ENCODE measurements at regions not wholly inside any gene's neighbourhood (a gene's known extent, or its start where the extent isn't known, plus 50 kb on each side); places are given as distances from the start of the nearest gene placed in this dataset.

- intact Hi-C loops (cut with micrococcal nuclease; ENCODE audit: unreplicated experiment) (no loop called here), in situ Hi-C loops (cut with MboI) (no loop called here)
- FAIRE-seq (no peak), ATAC-seq (no peak), DNase-seq (ENCODE audit: low read depth, low spot score) (no peak)
- POLR2A ChIA-PET: no interaction called here
- SMC1A ChIA-PET (ENCODE audit: uncharacterized antibody, unreplicated experiment): no interaction called here
- no peaks in the 10 kb centered on the region for H3K27me3 ChIP-seq (replicated peaks in 1 of 2; ENCODE audit: control insufficient read depth in 2 of 2, insufficient read depth in 2 of 2, low read length in 1 of 2)
- TF ChIP-seq RELA (IDR thresholded peaks at IDR 0.05; ENCODE audit: borderline replicate concordance, partially characterized antibody) (no peak), BCL11A (IDR thresholded peaks at IDR 0.05; ENCODE audit: low read depth, low read length) (no peak), SMAD5 (IDR thresholded peaks at IDR 0.05; ENCODE audit: low read depth) (no peak)
- no peaks in the 10 kb centered on the region for H3K36me3 ChIP-seq (ENCODE audit: control insufficient read depth in 2 of 2, insufficient read depth in 2 of 2, low read length in 1 of 2)
- RAD21 ChIA-PET (ENCODE audit: unreplicated experiment): no interaction called here
- CTCF ChIA-PET: no interaction called here
- no peak overlapping the region for H3K9ac ChIP-seq (ENCODE audit: control insufficient read depth, insufficient read depth, low read length)
- H3K79me2 ChIP-seq (ENCODE audit: control insufficient read depth, insufficient read depth, low read length): no peaks in the 10 kb centered on the region
- no peak overlapping the region for H3K4me3 ChIP-seq
- no peaks in the 10 kb centered on the region for H3K4me1 ChIP-seq (ENCODE audit: control insufficient read depth, insufficient read depth, low read length)
- no peaks in the 10 kb centered on the region for H4K20me1 ChIP-seq (ENCODE audit: control insufficient read depth, insufficient read depth)
- H2AFZ ChIP-seq (ENCODE audit: control insufficient read depth, low read depth, low read length): no peak overlapping the region
- no TSS peak for BruUV-seq (replicated peaks)
- no peak overlapping the region for H3K4me2 ChIP-seq (ENCODE audit: control insufficient read depth, insufficient read depth)
- no peaks in the 10 kb centered on the region for H3K9me3 ChIP-seq (replicated peaks; ENCODE audit: control insufficient read depth, insufficient read depth, low read length)
- no peak overlapping the region for H3K27ac ChIP-seq (ENCODE audit: control insufficient read depth, insufficient read depth)
Measured at GRCh38 chr3:109631897-109632296, 294.6 kb upstream of the DPPA4 start.

- Histone ChIP-seq H3K4me1 (ENCODE audit: control insufficient read depth, insufficient read depth, low read length) (no peaks in the 10 kb centered on the region), H3K4me3 (no peak overlapping the region), H4K20me1 (ENCODE audit: control insufficient read depth, insufficient read depth) (no peaks in the 10 kb centered on the region), H3K27me3 (replicated peaks in 1 of 2; ENCODE audit: control insufficient read depth in 2 of 2, insufficient read depth in 2 of 2, low read length in 1 of 2) (no peaks in the 10 kb centered on the region), H3K27ac (ENCODE audit: control insufficient read depth, insufficient read depth) (no peak overlapping the region), H3K79me2 (ENCODE audit: control insufficient read depth, insufficient read depth, low read length) (no peaks in the 10 kb centered on the region), H3K4me2 (ENCODE audit: control insufficient read depth, insufficient read depth) (no peak overlapping the region), H2AFZ (ENCODE audit: control insufficient read depth, low read depth, low read length) (no peak overlapping the region), H3K36me3 (ENCODE audit: control insufficient read depth in 2 of 2, insufficient read depth in 2 of 2, low read length in 1 of 2) (no peaks in the 10 kb centered on the region), H3K9ac (ENCODE audit: control insufficient read depth, insufficient read depth, low read length) (no peak overlapping the region), H3K9me3 (replicated peaks; ENCODE audit: control insufficient read depth, insufficient read depth, low read length) (no peaks in the 10 kb centered on the region)
- RAD21 ChIA-PET (ENCODE audit: unreplicated experiment): no interaction called here
- FAIRE-seq (no peak), DNase-seq (ENCODE audit: low read depth, low spot score) (no peak), ATAC-seq (no peak)
- no TSS peak for BruUV-seq (replicated peaks)
- SMC1A ChIA-PET (ENCODE audit: uncharacterized antibody, unreplicated experiment): interaction anchor here (1.3 kb wide), 1 partner anchor 26 kb away, joined by 3 read pairs; no protein-coding TSS in a partner anchor
- intact Hi-C loops (cut with micrococcal nuclease; ENCODE audit: unreplicated experiment): no loop called here
- POLR2A ChIA-PET: no interaction called here
- in situ Hi-C loops (cut with MboI): no loop called here
- CTCF ChIA-PET: no interaction called here
- 25% methylated on average over 4 of the region's 4 CpGs for WGBS (ENCODE audit: insufficient coverage, insufficient replicate concordance, low lambda C conversion rate, missing lambda C conversion rate)
- no peak for TF ChIP-seq NRF1 (conservative IDR thresholded peaks at IDR 0.05; ENCODE audit: low read depth, low read length)
- TF ChIP-seq MTA2 (IDR thresholded peaks at IDR 0.05; ENCODE audit: low read depth): no peak
- no peak for TF ChIP-seq ATF2 (IDR thresholded peaks at IDR 0.05; ENCODE audit: low read length)
- no peak for TF ChIP-seq ZNF592 (IDR thresholded peaks at IDR 0.05)
- TF ChIP-seq SMAD5 (IDR thresholded peaks at IDR 0.05; ENCODE audit: low read depth): no peak
- TF ChIP-seq NKRF (conservative IDR thresholded peaks at IDR 0.05): no peak
- no peak for TF ChIP-seq IRF4 (IDR thresholded peaks at IDR 0.05; ENCODE audit: low read depth, low read length)
- TF ChIP-seq ATF7 (IDR thresholded peaks at IDR 0.05; ENCODE audit: low read depth): no peak
Measured at GRCh38 chr3:109640146-109640652, 302.9 kb upstream of the DPPA4 start.

Measured in GM12878 (cell line).